ENCODE measurements at regions not wholly inside any gene's neighbourhood (a gene's known extent, or its start where the extent isn't known, plus 50 kb on each side); places are given as distances from the start of the nearest gene placed in this dataset.

GRCh38 chr12:19924360-19924759 lies 444.0 kb upstream of the PDE3A start:
- TF ChIP-seq CTCF (IDR thresholded peaks at IDR 0.05) (no peak), POLR2A (IDR thresholded peaks at IDR 0.05) (no peak)

All from Peyer's patch (tissue), 4 donors.